Activated CD4-positive, alpha-beta T cell treated with anti-CD3 and anti-CD28 coated beads for 24 hours (primary cell): ENCODE measurements at regions not wholly inside any gene's neighbourhood (a gene's known extent, or its start where the extent isn't known, plus 50 kb on each side); places are given as distances from the start of the nearest gene placed in this dataset.
"Not testable (repeated sequence)": the region's sequence is repeated elsewhere in the genome, so short reads cannot be mapped to it uniquely, and the experiment has no call there.

ENCODE experiments used
- DNase-seq, 2 donors: peaks; one replicate each; pipeline ENCODE4 v3.0.0-alpha.2; 2020; ENCODE audit warnings: low read depth in 2 of 2

- no peak for DNase-seq
Observed at GRCh38 chr5:174483411-174483810, 241.0 kb upstream of the MSX2 start.

GRCh38 chr5:174489215-174489614, 235.2 kb upstream of the MSX2 start:
- no peak for DNase-seq

GRCh38 chr5:174489920-174490597, 234.3 kb upstream of the MSX2 start:
- no peak for DNase-seq

GRCh38 chr5:174490728-174491127, 233.7 kb upstream of the MSX2 start:
- DNase-seq: no peak

- no peak for DNase-seq
Observed at GRCh38 chr5:174491265-174491664, 233.1 kb upstream of the MSX2 start.

- DNase-seq: no peak
Observed at GRCh38 chr5:174491761-174492350, 232.5 kb upstream of the MSX2 start.

- DNase-seq: no peak
Observed at GRCh38 chr5:174493530-174493929, 230.9 kb upstream of the MSX2 start.

GRCh38 chr5:174497939-174498338, 226.4 kb upstream of the MSX2 start:
- DNase-seq: not testable (repeated sequence)

GRCh38 chr5:174498575-174498974, 225.8 kb upstream of the MSX2 start:
- DNase-seq: not testable (repeated sequence)

- DNase-seq: no peak
Observed at GRCh38 chr5:174500636-174501035, 223.7 kb upstream of the MSX2 start.

- DNase-seq: no peak
Observed at GRCh38 chr5:174501461-174502069, 222.8 kb upstream of the MSX2 start.

GRCh38 chr5:174503086-174503460, 221.3 kb upstream of the MSX2 start:
- DNase-seq: no peak

GRCh38 chr5:174503461-174504265, 220.7 kb upstream of the MSX2 start:
- no peak for DNase-seq

- no peak for DNase-seq
Observed at GRCh38 chr5:174504266-174504726, 220.1 kb upstream of the MSX2 start.

- DNase-seq: no peak
Observed at GRCh38 chr5:174505621-174506020, 218.8 kb upstream of the MSX2 start.

GRCh38 chr5:174510782-174511453, 213.5 kb upstream of the MSX2 start:
- DNase-seq: not testable (repeated sequence)

- DNase-seq: no peak
Observed at GRCh38 chr5:174511714-174512253, 212.6 kb upstream of the MSX2 start.

- DNase-seq: no peak
Observed at GRCh38 chr5:174514325-174514724, 210.1 kb upstream of the MSX2 start.

- no peak for DNase-seq
Observed at GRCh38 chr5:174514983-174515394, 209.4 kb upstream of the MSX2 start.

- no peak for DNase-seq
Observed at GRCh38 chr5:174516741-174517140, 207.6 kb upstream of the MSX2 start.

GRCh38 chr5:174518512-174518911, 205.9 kb upstream of the MSX2 start:
- DNase-seq: no peak
